ENCODE measurements at regions not wholly inside any gene's neighbourhood (a gene's known extent, or its start where the extent isn't known, plus 50 kb on each side); places are given as distances from the start of the nearest gene placed in this dataset.

DNA sequence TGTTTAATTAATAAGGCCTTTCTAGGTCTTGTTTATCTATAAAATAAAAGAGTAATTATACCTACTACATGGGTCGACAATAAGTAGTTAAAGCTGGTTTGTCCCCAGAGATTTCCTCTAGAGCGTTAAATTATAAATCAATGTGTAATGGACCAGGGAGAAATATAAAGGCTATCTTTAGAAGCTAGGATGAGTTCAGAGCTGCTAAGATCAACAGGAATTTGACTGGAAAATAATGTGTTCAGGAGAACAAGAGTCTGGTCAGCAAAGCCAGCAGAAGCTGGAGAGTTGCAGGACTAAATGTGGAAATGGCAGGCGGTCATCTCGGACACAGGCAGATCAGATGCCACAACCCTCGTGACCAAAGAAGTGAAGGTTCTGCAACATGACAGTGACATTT is 428.8 kb downstream of the EPM2A start:
- TF ChIP-seq, protein P1, sequence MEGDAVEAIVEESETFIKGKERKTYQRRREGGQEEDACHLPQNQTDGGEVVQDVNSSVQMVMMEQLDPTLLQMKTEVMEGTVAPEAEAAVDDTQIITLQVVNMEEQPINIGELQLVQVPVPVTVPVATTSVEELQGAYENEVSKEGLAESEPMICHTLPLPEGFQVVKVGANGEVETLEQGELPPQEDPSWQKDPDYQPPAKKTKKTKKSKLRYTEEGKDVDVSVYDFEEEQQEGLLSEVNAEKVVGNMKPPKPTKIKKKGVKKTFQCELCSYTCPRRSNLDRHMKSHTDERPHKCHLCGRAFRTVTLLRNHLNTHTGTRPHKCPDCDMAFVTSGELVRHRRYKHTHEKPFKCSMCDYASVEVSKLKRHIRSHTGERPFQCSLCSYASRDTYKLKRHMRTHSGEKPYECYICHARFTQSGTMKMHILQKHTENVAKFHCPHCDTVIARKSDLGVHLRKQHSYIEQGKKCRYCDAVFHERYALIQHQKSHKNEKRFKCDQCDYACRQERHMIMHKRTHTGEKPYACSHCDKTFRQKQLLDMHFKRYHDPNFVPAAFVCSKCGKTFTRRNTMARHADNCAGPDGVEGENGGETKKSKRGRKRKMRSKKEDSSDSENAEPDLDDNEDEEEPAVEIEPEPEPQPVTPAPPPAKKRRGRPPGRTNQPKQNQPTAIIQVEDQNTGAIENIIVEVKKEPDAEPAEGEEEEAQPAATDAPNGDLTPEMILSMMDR (IDR thresholded peaks at IDR 0.05) = no peak
- ATAC-seq (ENCODE audit: poor library complexity) = no peak
- no peak overlapping the region for H3K4me3 Mint-ChIP-seq
- H3K27me3 Mint-ChIP-seq = no peaks in the 10 kb centered on the region
- Histone ChIP-seq H3K4me3 (ENCODE audit: low read length) (no peak overlapping the region), H3K27me3 (ENCODE audit: control insufficient read depth in 1 of 2, insufficient read depth in 2 of 2, low read length in 2 of 2) (no peaks in the 10 kb centered on the region), H3K36me3 (ENCODE audit: insufficient read depth, low read length) (no peaks in the 10 kb centered on the region), H3K4me1 (ENCODE audit: insufficient read depth, low read length) (no peaks in the 10 kb centered on the region), H3K27ac (ENCODE audit: low read depth in 1 of 2, low read length in 2 of 2) (no peak overlapping the region), H3K9me3 (ENCODE audit: control insufficient read depth in 1 of 2, insufficient read depth in 1 of 2, low read length in 2 of 2) (no peaks in the 10 kb centered on the region)
- DNase-seq = no peak
- H3K36me3 Mint-ChIP-seq (ENCODE audit: low read depth) = no peaks in the 10 kb centered on the region
- intact Hi-C loops (cut with DNase I, micrococcal nuclease) = no loop called here
- no peak overlapping the region for H3K27ac Mint-ChIP-seq
- H3K4me1 Mint-ChIP-seq (ENCODE audit: low read depth) = no peaks in the 10 kb centered on the region
- no peaks in the 10 kb centered on the region for H3K9me3 Mint-ChIP-seq
- CTCF ChIA-PET = no interaction called here
- POLR2A ChIA-PET = no interaction called here

GRCh38 chr6:145309842-145310535 is 425.3 kb downstream of the EPM2A start:
- Mint-ChIP-seq H3K4me1 (ENCODE audit: low read depth) (no peaks in the 10 kb centered on the region), H3K27me3 (no peaks in the 10 kb centered on the region), H3K27ac (no peak overlapping the region), H3K4me3 (no peak overlapping the region), H3K9me3 (no peaks in the 10 kb centered on the region), H3K36me3 (ENCODE audit: low read depth) (no peaks in the 10 kb centered on the region)
- ChIA-PET CTCF (interaction anchor here (1.6 kb wide), 1 partner anchor 10 kb away, joined by 3 read pairs; no protein-coding TSS in a partner anchor), POLR2A (no interaction called here)
- no peaks in the 10 kb centered on the region for H3K27me3 ChIP-seq (ENCODE audit: control insufficient read depth in 1 of 2, insufficient read depth in 2 of 2, low read length in 2 of 2)
- H3K4me1 ChIP-seq (ENCODE audit: insufficient read depth, low read length) = no peaks in the 10 kb centered on the region
- no peak overlapping the region for H3K4me3 ChIP-seq (ENCODE audit: low read length)
- ATAC-seq (ENCODE audit: poor library complexity) = no peak
- TF ChIP-seq, protein P1 (IDR thresholded peaks at IDR 0.05) = no peak
- intact Hi-C loops (cut with DNase I, micrococcal nuclease) = no loop called here
- no peak for DNase-seq
- H3K9me3 ChIP-seq (ENCODE audit: control insufficient read depth in 1 of 2, insufficient read depth in 1 of 2, low read length in 2 of 2) = no peaks in the 10 kb centered on the region
- H3K27ac ChIP-seq (ENCODE audit: low read depth in 1 of 2, low read length in 2 of 2) = no peak overlapping the region
- no peaks in the 10 kb centered on the region for H3K36me3 ChIP-seq (ENCODE audit: insufficient read depth, low read length)

- TF ChIP-seq, protein P1 (IDR thresholded peaks at IDR 0.05) = no peak
- H3K36me3 Mint-ChIP-seq (ENCODE audit: low read depth) = no peaks in the 10 kb centered on the region
- H3K27ac Mint-ChIP-seq = no peak overlapping the region
- POLR2A ChIA-PET = no interaction called here
- Histone ChIP-seq H3K27me3 (ENCODE audit: control insufficient read depth in 1 of 2, insufficient read depth in 2 of 2, low read length in 2 of 2) (no peaks in the 10 kb centered on the region), H3K27ac (ENCODE audit: low read depth in 1 of 2, low read length in 2 of 2) (no peak overlapping the region), H3K36me3 (ENCODE audit: insufficient read depth, low read length) (no peaks in the 10 kb centered on the region), H3K4me3 (ENCODE audit: low read length) (no peak overlapping the region), H3K9me3 (ENCODE audit: control insufficient read depth in 1 of 2, insufficient read depth in 1 of 2, low read length in 2 of 2) (no peaks in the 10 kb centered on the region), H3K4me1 (ENCODE audit: insufficient read depth, low read length) (no peaks in the 10 kb centered on the region)
- no peaks in the 10 kb centered on the region for H3K9me3 Mint-ChIP-seq
- no peaks in the 10 kb centered on the region for H3K4me1 Mint-ChIP-seq (ENCODE audit: low read depth)
- DNase-seq = no peak
- CTCF ChIA-PET = no interaction called here
- intact Hi-C loops (cut with DNase I, micrococcal nuclease) = no loop called here
- peaks cover 2% of the 10 kb centered on the region for H3K27me3 Mint-ChIP-seq
- no peak for ATAC-seq (ENCODE audit: poor library complexity)
- no peak overlapping the region for H3K4me3 Mint-ChIP-seq
Measured at GRCh38 chr6:145312481-145312880, 422.8 kb downstream of the EPM2A start.

All from CD4-positive, alpha-beta T cell (primary cell).